H1 (cell line): ENCODE measurements at regions not wholly inside any gene's neighbourhood (a gene's known extent, or its start where the extent isn't known, plus 50 kb on each side); places are given as distances from the start of the nearest gene placed in this dataset.

Experiments used
- CTBP2 ChIP-seq: IDR thresholded peaks from 2 replicates; pipeline ENCODE4 v1.7.0; 2011; ENCODE audit warnings: borderline replicate concordance, mild to moderate bottlenecking, moderate library complexity, mixed read lengths, low read length; ENCODE audit not compliant: insufficient read depth, insufficient read length
- EP300 ChIP-seq, 2 experiments: IDR thresholded peaks; 1 replicate in 1 of 2; 2 replicates in 1 of 2; pipeline ENCODE4 v1.6.1; 2011 to 2012; ENCODE audit warnings: low read depth in 2 of 2, low read length in 2 of 2, mild to moderate bottlenecking in 2 of 2, borderline replicate concordance in 1 of 2, inconsistent platforms in 1 of 2, moderate library complexity in 1 of 2
- EZH2 ChIP-seq: fragments of 200-600 bp; sonication (generic); IDR thresholded peaks from 2 replicates; pipeline ENCODE4 v1.7.1; 2012; ENCODE audit warnings: low read depth, mild to moderate bottlenecking, moderate library complexity, low read length, inconsistent platforms; ENCODE audit not compliant: severe bottlenecking
- JUND ChIP-seq: IDR thresholded peaks from 2 replicates; pipeline ENCODE4 v1.6.1; 2011; ENCODE audit warnings: mild to moderate bottlenecking, improper control_type of control experiment, low read length
- KDM1A ChIP-seq: fragments of 200-600, 300-600 bp; sonication (generic); IDR thresholded peaks from 2 replicates; pipeline ENCODE4 v1.7.1; 2016; ENCODE audit warnings: mild to moderate bottlenecking, low read length, borderline replicate concordance
- TF ChIP-seq, protein P1 (sequence below), 3 experiments: IDR thresholded peaks; 1 replicate in 2 of 3; 2 replicates in 1 of 3; pipeline versions ENCODE4 v1.5.1 to v1.6.1; 2011; ENCODE audit warnings: low read length in 3 of 3, mild to moderate bottlenecking in 3 of 3, inconsistent platforms in 2 of 3, low read depth in 1 of 3, moderate library complexity in 1 of 3; ENCODE audit not compliant: insufficient read depth in 1 of 3; ENCODE audit errors: control extremely low read depth in 1 of 3
- TF ChIP-seq, protein P2 (sequence below): IDR thresholded peaks from 2 replicates; pipeline ENCODE4 v1.6.1; 2011; ENCODE audit warnings: low read depth, mild to moderate bottlenecking, low read length; ENCODE audit not compliant: insufficient read depth
- TF ChIP-seq, protein P3 (sequence below): IDR thresholded peaks from 2 replicates; pipeline ENCODE4 v1.6.1; 2011; ENCODE audit warnings: low read length, improper control_type of control experiment
- TF ChIP-seq, protein P4 (sequence below): IDR thresholded peaks from 2 replicates; pipeline ENCODE4 v1.6.1; 2012; ENCODE audit warnings: inconsistent platforms

- TF ChIP-seq, protein P1, sequence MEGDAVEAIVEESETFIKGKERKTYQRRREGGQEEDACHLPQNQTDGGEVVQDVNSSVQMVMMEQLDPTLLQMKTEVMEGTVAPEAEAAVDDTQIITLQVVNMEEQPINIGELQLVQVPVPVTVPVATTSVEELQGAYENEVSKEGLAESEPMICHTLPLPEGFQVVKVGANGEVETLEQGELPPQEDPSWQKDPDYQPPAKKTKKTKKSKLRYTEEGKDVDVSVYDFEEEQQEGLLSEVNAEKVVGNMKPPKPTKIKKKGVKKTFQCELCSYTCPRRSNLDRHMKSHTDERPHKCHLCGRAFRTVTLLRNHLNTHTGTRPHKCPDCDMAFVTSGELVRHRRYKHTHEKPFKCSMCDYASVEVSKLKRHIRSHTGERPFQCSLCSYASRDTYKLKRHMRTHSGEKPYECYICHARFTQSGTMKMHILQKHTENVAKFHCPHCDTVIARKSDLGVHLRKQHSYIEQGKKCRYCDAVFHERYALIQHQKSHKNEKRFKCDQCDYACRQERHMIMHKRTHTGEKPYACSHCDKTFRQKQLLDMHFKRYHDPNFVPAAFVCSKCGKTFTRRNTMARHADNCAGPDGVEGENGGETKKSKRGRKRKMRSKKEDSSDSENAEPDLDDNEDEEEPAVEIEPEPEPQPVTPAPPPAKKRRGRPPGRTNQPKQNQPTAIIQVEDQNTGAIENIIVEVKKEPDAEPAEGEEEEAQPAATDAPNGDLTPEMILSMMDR (IDR thresholded peaks at IDR 0.05; ENCODE audit: control extremely low read depth in 1 of 3, insufficient read depth in 1 of 3, low read depth in 1 of 3, low read length in 3 of 3): no peak
- TF ChIP-seq, protein P2, sequence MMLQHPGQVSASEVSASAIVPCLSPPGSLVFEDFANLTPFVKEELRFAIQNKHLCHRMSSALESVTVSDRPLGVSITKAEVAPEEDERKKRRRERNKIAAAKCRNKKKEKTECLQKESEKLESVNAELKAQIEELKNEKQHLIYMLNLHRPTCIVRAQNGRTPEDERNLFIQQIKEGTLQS: no peak
- TF ChIP-seq, protein P3, sequence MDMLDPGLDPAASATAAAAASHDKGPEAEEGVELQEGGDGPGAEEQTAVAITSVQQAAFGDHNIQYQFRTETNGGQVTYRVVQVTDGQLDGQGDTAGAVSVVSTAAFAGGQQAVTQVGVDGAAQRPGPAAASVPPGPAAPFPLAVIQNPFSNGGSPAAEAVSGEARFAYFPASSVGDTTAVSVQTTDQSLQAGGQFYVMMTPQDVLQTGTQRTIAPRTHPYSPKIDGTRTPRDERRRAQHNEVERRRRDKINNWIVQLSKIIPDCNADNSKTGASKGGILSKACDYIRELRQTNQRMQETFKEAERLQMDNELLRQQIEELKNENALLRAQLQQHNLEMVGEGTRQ: no peak
- TF ChIP-seq EZH2 (no peak), JUND (no peak), CTBP2 (no peak), KDM1A (no peak), EP300 (IDR thresholded peaks at IDR 0.05; ENCODE audit: borderline replicate concordance in 1 of 2, low read depth in 2 of 2, low read length in 2 of 2) (no peak)
- TF ChIP-seq, protein P4, sequence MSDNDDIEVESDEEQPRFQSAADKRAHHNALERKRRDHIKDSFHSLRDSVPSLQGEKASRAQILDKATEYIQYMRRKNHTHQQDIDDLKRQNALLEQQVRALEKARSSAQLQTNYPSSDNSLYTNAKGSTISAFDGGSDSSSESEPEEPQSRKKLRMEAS: no peak
These were observed 265.8 kb downstream of the AKAIN1 start for GRCh38 chr18:4931209-4931608.
